ENCODE measurements at regions not wholly inside any gene's neighbourhood (a gene's known extent, or its start where the extent isn't known, plus 50 kb on each side); places are given as distances from the start of the nearest gene placed in this dataset.
A peak's percentile ranks its signal among the peaks of the same experiment; 100 is the strongest.

DNA sequence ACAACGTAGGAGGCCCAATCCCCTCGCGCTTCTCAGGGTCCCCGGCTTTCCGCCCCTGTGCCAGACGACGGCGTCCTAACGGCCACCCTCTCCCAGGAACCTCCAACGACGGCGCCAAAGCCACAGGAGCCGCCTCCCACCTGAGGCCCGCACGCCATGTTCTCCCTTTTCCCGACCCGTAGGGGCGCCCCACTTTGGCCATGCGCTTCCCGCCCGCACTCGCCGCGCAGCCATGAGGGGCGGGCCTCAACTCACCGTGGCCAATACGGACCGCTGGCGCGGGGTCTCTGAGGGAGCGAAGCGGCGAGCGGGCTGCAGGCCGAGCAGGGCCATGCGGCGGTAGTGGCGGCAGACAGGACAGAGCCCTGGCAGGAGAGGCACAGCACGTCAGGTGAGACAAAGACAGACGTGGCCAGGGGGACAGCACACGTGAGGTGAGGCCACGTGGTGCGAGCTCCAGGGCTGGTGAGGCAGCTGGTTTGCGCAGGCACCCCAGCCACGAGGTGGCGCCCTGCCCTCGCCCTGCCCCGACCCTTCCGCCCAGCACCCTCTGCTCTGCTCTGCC, 1005.5 kb upstream of the PTPRD start:
- TF ChIP-seq JUN (CRISPR knock-in tag; IDR thresholded peaks at IDR 0.05), result no peak
- TF ChIP-seq ZSCAN18 (CRISPR knock-in tag; IDR thresholded peaks at IDR 0.05), result no peak
- TF ChIP-seq, protein P1, sequence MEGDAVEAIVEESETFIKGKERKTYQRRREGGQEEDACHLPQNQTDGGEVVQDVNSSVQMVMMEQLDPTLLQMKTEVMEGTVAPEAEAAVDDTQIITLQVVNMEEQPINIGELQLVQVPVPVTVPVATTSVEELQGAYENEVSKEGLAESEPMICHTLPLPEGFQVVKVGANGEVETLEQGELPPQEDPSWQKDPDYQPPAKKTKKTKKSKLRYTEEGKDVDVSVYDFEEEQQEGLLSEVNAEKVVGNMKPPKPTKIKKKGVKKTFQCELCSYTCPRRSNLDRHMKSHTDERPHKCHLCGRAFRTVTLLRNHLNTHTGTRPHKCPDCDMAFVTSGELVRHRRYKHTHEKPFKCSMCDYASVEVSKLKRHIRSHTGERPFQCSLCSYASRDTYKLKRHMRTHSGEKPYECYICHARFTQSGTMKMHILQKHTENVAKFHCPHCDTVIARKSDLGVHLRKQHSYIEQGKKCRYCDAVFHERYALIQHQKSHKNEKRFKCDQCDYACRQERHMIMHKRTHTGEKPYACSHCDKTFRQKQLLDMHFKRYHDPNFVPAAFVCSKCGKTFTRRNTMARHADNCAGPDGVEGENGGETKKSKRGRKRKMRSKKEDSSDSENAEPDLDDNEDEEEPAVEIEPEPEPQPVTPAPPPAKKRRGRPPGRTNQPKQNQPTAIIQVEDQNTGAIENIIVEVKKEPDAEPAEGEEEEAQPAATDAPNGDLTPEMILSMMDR (IDR thresholded peaks at IDR 0.05), result no peak
- no peak for TF ChIP-seq ZNF263 (CRISPR knock-in tag; IDR thresholded peaks at IDR 0.05; ENCODE audit: low read depth)
- TF ChIP-seq, protein P2, sequence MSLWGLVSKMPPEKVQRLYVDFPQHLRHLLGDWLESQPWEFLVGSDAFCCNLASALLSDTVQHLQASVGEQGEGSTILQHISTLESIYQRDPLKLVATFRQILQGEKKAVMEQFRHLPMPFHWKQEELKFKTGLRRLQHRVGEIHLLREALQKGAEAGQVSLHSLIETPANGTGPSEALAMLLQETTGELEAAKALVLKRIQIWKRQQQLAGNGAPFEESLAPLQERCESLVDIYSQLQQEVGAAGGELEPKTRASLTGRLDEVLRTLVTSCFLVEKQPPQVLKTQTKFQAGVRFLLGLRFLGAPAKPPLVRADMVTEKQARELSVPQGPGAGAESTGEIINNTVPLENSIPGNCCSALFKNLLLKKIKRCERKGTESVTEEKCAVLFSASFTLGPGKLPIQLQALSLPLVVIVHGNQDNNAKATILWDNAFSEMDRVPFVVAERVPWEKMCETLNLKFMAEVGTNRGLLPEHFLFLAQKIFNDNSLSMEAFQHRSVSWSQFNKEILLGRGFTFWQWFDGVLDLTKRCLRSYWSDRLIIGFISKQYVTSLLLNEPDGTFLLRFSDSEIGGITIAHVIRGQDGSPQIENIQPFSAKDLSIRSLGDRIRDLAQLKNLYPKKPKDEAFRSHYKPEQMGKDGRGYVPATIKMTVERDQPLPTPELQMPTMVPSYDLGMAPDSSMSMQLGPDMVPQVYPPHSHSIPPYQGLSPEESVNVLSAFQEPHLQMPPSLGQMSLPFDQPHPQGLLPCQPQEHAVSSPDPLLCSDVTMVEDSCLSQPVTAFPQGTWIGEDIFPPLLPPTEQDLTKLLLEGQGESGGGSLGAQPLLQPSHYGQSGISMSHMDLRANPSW (CRISPR knock-in tag; conservative IDR thresholded peaks at IDR 0.05; ENCODE audit: low read depth), result no peak
- TF ChIP-seq, protein P3, sequence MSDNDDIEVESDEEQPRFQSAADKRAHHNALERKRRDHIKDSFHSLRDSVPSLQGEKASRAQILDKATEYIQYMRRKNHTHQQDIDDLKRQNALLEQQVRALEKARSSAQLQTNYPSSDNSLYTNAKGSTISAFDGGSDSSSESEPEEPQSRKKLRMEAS (CRISPR knock-in tag; IDR thresholded peaks at IDR 0.05), result peak; percentile 35; the same call in 1 of the 2 replicates
- TF ChIP-seq ZNF138 (CRISPR knock-in tag; conservative IDR thresholded peaks at IDR 0.05), result no peak
- no peak for TF ChIP-seq ATF3 (CRISPR knock-in tag; conservative IDR thresholded peaks at IDR 0.05)
- no peak for TF ChIP-seq IRF1 (CRISPR knock-in tag; IDR thresholded peaks at IDR 0.05)
- TF ChIP-seq, protein P4, sequence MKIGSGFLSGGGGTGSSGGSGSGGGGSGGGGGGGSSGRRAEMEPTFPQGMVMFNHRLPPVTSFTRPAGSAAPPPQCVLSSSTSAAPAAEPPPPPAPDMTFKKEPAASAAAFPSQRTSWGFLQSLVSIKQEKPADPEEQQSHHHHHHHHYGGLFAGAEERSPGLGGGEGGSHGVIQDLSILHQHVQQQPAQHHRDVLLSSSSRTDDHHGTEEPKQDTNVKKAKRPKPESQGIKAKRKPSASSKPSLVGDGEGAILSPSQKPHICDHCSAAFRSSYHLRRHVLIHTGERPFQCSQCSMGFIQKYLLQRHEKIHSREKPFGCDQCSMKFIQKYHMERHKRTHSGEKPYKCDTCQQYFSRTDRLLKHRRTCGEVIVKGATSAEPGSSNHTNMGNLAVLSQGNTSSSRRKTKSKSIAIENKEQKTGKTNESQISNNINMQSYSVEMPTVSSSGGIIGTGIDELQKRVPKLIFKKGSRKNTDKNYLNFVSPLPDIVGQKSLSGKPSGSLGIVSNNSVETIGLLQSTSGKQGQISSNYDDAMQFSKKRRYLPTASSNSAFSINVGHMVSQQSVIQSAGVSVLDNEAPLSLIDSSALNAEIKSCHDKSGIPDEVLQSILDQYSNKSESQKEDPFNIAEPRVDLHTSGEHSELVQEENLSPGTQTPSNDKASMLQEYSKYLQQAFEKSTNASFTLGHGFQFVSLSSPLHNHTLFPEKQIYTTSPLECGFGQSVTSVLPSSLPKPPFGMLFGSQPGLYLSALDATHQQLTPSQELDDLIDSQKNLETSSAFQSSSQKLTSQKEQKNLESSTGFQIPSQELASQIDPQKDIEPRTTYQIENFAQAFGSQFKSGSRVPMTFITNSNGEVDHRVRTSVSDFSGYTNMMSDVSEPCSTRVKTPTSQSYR (CRISPR knock-in tag; IDR thresholded peaks at IDR 0.05), result no peak
- TF ChIP-seq NR2C2 (CRISPR knock-in tag; IDR thresholded peaks at IDR 0.05), result no peak
- TF ChIP-seq MXD4 (CRISPR knock-in tag; IDR thresholded peaks at IDR 0.05; ENCODE audit: borderline replicate concordance), result no peak
- no peak for TF ChIP-seq ZNF121 (CRISPR knock-in tag; IDR thresholded peaks at IDR 0.05)
